ENCODE measurements at regions not wholly inside any gene's neighbourhood (a gene's known extent, or its start where the extent isn't known, plus 50 kb on each side); places are given as distances from the start of the nearest gene placed in this dataset.

DNA sequence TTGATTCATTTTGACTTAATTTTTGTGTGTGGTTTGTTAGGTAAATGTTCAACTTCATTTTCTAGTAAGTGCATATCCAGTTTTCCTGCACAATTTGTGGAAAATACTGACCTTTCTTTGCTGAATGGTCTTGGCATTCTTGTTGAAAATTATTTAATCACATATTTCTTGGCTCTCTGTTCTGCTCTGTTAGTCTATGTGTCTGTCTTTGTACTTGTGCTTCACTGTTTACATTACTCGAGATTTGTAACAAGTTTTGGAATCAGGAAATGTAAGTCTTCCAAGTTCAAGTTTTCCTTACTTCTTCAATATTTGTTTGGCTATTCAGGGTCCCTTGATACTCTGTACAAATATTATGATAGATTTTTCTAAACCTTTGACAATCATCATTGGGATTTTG lies 838.2 kb upstream of the POM121L12 start:
- Histone ChIP-seq H3K9me3 (no peaks in the 10 kb centered on the region), H3K4me1 (no peaks in the 10 kb centered on the region), H3K27ac (no peak overlapping the region), H3K27me3 (no peaks in the 10 kb centered on the region), H3K4me3 (no peak overlapping the region), H3K36me3 (no peaks in the 10 kb centered on the region)
- intact Hi-C loops (cut with DNase I; ENCODE audit: low total_unique reads) (no loop called here), in situ Hi-C loops (cut with MboI; ENCODE audit: low pct_ligation_motif_present in 1 of 4, low pct_unique_long_range_greater_than_20kb in 1 of 4, low sequenced_read_pairs in 3 of 4) (loop anchor here in 1 of 4 donors (25.0 kb wide), 1 partner anchor 110 kb away; no protein-coding TSS in a partner anchor)
- TF ChIP-seq, protein P1, sequence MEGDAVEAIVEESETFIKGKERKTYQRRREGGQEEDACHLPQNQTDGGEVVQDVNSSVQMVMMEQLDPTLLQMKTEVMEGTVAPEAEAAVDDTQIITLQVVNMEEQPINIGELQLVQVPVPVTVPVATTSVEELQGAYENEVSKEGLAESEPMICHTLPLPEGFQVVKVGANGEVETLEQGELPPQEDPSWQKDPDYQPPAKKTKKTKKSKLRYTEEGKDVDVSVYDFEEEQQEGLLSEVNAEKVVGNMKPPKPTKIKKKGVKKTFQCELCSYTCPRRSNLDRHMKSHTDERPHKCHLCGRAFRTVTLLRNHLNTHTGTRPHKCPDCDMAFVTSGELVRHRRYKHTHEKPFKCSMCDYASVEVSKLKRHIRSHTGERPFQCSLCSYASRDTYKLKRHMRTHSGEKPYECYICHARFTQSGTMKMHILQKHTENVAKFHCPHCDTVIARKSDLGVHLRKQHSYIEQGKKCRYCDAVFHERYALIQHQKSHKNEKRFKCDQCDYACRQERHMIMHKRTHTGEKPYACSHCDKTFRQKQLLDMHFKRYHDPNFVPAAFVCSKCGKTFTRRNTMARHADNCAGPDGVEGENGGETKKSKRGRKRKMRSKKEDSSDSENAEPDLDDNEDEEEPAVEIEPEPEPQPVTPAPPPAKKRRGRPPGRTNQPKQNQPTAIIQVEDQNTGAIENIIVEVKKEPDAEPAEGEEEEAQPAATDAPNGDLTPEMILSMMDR (IDR thresholded peaks at IDR 0.05), result no peak
- TF ChIP-seq POLR2AphosphoS5 (IDR thresholded peaks at IDR 0.05) (no peak), POLR2A (IDR thresholded peaks at IDR 0.05) (no peak), EP300 (IDR thresholded peaks at IDR 0.05; ENCODE audit: low read depth) (no peak)
- 0 to 21% methylated on average over 1 of the region's 1 CpG for WGBS, 2 donors (ENCODE audit: low coverage in 1 of 2)
- no peak for DNase-seq

DNA sequence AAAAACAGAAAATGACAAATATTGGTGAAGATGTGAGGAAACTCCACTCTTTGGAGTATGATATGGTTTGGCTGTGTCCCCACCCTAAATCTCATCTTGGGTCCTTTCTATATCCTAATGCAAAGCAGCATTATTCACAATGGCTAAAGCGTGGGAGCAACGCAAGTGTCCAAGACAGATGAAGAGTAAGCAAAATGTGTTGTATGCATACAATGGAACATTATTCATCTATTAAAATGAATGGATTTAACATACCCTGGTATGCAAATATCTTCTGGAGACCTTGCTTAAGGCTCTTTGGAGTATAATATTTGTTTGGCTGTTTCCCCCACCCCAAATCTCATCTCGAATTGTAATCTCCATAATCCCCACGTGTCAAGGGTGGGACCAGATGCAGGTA lies 839.8 kb upstream of the POM121L12 start:
- intact Hi-C loops (cut with DNase I; ENCODE audit: low total_unique reads), result no loop called here
- 67 to 74% methylated on average over 4 of the region's 4 CpGs for WGBS, 2 donors (ENCODE audit: low coverage in 1 of 2)
- in situ Hi-C loops (cut with MboI; ENCODE audit: low pct_ligation_motif_present in 1 of 4, low pct_unique_long_range_greater_than_20kb in 1 of 4, low sequenced_read_pairs in 3 of 4), result loop anchor here in 1 of 4 donors (25.0 kb wide), 1 partner anchor 108 kb away; no protein-coding TSS in a partner anchor
- no peaks in the 10 kb centered on the region for H3K4me1 ChIP-seq
- no peak overlapping the region for H3K27ac ChIP-seq
- DNase-seq, result no peak
- no peaks in the 10 kb centered on the region for H3K36me3 ChIP-seq
- H3K27me3 ChIP-seq, result no peaks in the 10 kb centered on the region
- TF ChIP-seq, protein P1 (IDR thresholded peaks at IDR 0.05), result no peak
- TF ChIP-seq POLR2AphosphoS5 (IDR thresholded peaks at IDR 0.05), result no peak
- no peak for TF ChIP-seq POLR2A (IDR thresholded peaks at IDR 0.05)
- no peak for TF ChIP-seq EP300 (IDR thresholded peaks at IDR 0.05; ENCODE audit: low read depth)
- H3K4me3 ChIP-seq, result no peak overlapping the region
- H3K9me3 ChIP-seq, result no peaks in the 10 kb centered on the region

DNA sequence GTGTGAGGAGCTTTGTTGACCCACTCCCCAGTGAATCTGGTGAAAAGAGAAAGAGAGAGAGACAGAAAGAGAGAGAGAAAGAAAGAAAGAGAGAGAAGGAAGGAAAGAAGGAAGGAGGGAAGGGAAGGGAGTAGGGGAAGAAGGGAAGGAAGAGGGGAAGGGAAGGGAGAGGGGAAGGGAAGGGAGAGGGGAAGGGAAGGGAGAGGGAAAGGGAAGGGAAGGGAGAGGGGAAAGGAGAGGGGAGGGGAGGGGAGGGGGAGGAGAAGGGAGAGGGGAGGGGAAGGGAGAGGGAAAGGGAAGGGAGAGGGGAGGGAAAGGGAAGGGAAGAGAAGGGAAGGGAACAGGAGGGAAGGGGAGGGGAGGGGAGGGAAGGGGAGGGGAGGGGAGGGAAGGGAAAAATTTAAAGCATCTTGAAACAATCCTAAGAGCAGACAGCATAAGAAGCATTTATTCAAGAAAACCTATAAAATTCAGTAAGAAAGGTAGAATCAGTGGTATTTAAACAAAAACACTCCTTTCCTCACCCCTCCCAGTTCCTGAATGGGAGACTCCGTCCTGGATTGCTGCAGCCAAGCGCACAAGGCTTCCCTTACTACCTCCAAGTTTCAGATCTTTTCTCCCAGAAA lies 846.2 kb upstream of the POM121L12 start:
- no peak for DNase-seq
- Histone ChIP-seq H3K4me1 (no peaks in the 10 kb centered on the region), H3K9me3 (no peaks in the 10 kb centered on the region), H3K27ac (no peak overlapping the region), H3K4me3 (no peak overlapping the region), H3K36me3 (no peaks in the 10 kb centered on the region), H3K27me3 (no peaks in the 10 kb centered on the region)
- whole genome bisulfite sequencing, 2 donors (ENCODE audit: low coverage in 1 of 2), result 79% methylated on average over 2 of the region's 2 CpGs; no CpG with 5 or more reads in 1 of the 2 donors
- no peak for TF ChIP-seq EP300 (IDR thresholded peaks at IDR 0.05; ENCODE audit: low read depth)
- TF ChIP-seq, protein P1 (IDR thresholded peaks at IDR 0.05), result no peak
- no peak for TF ChIP-seq POLR2A (IDR thresholded peaks at IDR 0.05)
- no peak for TF ChIP-seq POLR2AphosphoS5 (IDR thresholded peaks at IDR 0.05)
- intact Hi-C loops (cut with DNase I; ENCODE audit: low total_unique reads), result no loop called here
- in situ Hi-C loops (cut with MboI; ENCODE audit: low pct_ligation_motif_present in 1 of 4, low pct_unique_long_range_greater_than_20kb in 1 of 4, low sequenced_read_pairs in 3 of 4), result loop anchor here in 1 of 4 donors (25.0 kb wide), 1 partner anchor 102 kb away; no protein-coding TSS in a partner anchor

DNA sequence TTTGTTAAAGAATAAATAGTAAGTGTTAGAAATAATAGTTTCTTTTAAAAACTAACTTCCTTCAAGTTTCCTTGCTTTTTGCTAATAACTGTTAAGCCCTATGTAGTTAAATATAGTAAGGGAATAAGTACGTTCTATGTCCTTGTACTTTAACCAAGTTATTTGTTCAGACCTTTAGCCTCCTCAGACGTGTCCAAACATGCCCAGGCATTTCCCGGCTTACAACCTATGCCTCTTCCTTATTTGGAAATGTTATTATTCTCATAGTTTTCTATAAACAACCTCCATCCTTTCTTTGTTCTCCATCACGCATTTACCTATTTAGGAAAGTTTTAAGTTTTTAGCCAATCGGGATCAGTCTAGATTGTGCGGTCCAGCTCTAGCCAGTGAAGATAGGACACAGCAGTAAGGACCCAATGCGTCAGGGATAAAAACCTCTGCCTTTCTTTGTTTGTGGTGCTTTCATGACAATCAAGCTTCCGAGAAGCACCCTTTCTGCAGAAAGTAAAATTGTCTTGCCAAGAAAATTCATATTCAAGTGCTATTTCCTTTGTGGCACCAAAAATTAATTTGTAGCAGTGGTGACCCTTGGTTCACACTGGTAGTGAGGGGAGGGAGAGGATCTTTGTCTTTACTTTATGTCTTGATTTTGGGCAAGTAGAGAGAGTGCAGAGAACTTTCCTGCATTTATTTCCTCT lies 851.3 kb upstream of the POM121L12 start:
- H3K9me3 ChIP-seq, result no peaks in the 10 kb centered on the region
- no peak for DNase-seq
- TF ChIP-seq, protein P1 (IDR thresholded peaks at IDR 0.05), result no peak
- no peak for TF ChIP-seq POLR2AphosphoS5 (IDR thresholded peaks at IDR 0.05)
- H3K27me3 ChIP-seq, result no peaks in the 10 kb centered on the region
- in situ Hi-C loops (cut with MboI; ENCODE audit: low pct_ligation_motif_present in 1 of 4, low pct_unique_long_range_greater_than_20kb in 1 of 4, low sequenced_read_pairs in 3 of 4), result loop anchor here in 1 of 4 donors (25.0 kb wide), 1 partner anchor 97 kb away; no protein-coding TSS in a partner anchor
- H3K4me3 ChIP-seq, result no peak overlapping the region
- H3K4me1 ChIP-seq, result no peaks in the 10 kb centered on the region
- no peaks in the 10 kb centered on the region for H3K36me3 ChIP-seq
- 59 to 91% methylated on average over 8 of the region's 8 CpGs for WGBS, 2 donors (ENCODE audit: low coverage in 1 of 2)
- no peak overlapping the region for H3K27ac ChIP-seq
- intact Hi-C loops (cut with DNase I; ENCODE audit: low total_unique reads), result no loop called here
